ENCODE measurements at regions not wholly inside any gene's neighbourhood (a gene's known extent, or its start where the extent isn't known, plus 50 kb on each side); places are given as distances from the start of the nearest gene placed in this dataset.

GRCh38 chr5:87851603-87852002 lies 417.0 kb downstream of the TMEM161B start:
- H3K4me3 ChIP-seq (ENCODE audit: low read depth, low read length) = no peak overlapping the region
- TF ChIP-seq CTCF (IDR thresholded peaks at IDR 0.05; ENCODE audit: low read depth, low read length) = no peak

GRCh38 chr5:87850843-87851242 lies 417.8 kb downstream of the TMEM161B start:
- no peak for TF ChIP-seq CTCF (IDR thresholded peaks at IDR 0.05; ENCODE audit: low read depth, low read length)
- H3K4me3 ChIP-seq (ENCODE audit: low read depth, low read length) = no peak overlapping the region

- no peak for TF ChIP-seq CTCF (IDR thresholded peaks at IDR 0.05; ENCODE audit: low read depth, low read length)
- no peak overlapping the region for H3K4me3 ChIP-seq (ENCODE audit: low read depth, low read length)
Observed at GRCh38 chr5:87845734-87846133, 422.9 kb downstream of the TMEM161B start.

GRCh38 chr5:87844866-87845265 lies 423.8 kb downstream of the TMEM161B start:
- no peak for TF ChIP-seq CTCF (IDR thresholded peaks at IDR 0.05; ENCODE audit: low read depth, low read length)
- H3K4me3 ChIP-seq (ENCODE audit: low read depth, low read length) = no peak overlapping the region

- no peak for TF ChIP-seq CTCF (IDR thresholded peaks at IDR 0.05; ENCODE audit: low read depth, low read length)
- no peak overlapping the region for H3K4me3 ChIP-seq (ENCODE audit: low read depth, low read length)
Observed at GRCh38 chr5:87844449-87844848, 424.2 kb downstream of the TMEM161B start.

GRCh38 chr5:87836696-87837095 lies 424.0 kb upstream of the CCNH start:
- TF ChIP-seq CTCF (IDR thresholded peaks at IDR 0.05; ENCODE audit: low read depth, low read length) = no peak
- no peak overlapping the region for H3K4me3 ChIP-seq (ENCODE audit: low read depth, low read length)

GRCh38 chr5:87831499-87831898 lies 418.8 kb upstream of the CCNH start:
- no peak for TF ChIP-seq CTCF (IDR thresholded peaks at IDR 0.05; ENCODE audit: low read depth, low read length)
- no peak overlapping the region for H3K4me3 ChIP-seq (ENCODE audit: low read depth, low read length)
